H1 (cell line): ENCODE measurements at regions not wholly inside any gene's neighbourhood (a gene's known extent, or its start where the extent isn't known, plus 50 kb on each side); places are given as distances from the start of the nearest gene placed in this dataset.

Experiments used
- CTCF ChIA-PET: fragments of 300-600 bp; sonication (Branson Sonifier 250); formaldehyde crosslinking; loops from one replicate; lab custom pipeline; 2021; ENCODE audit not compliant: partially characterized antibody; lab: Charles Lee
- POLR2A ChIA-PET: fragments of 300-600 bp; sonication (Branson Sonifier 250); formaldehyde crosslinking; loops from one replicate; lab custom pipeline; 2021; ENCODE audit warnings: inconsistent platforms; ENCODE audit not compliant: partially characterized antibody; lab: Charles Lee
- DNase-seq, 2 experiments: peaks; one replicate each; pipeline versions ENCODE4 v3.0.0 to v3.0.0-alpha.2; 2010 to 2022; ENCODE audit warnings: low spot score in 2 of 2, low read depth in 1 of 2, mixed read lengths in 1 of 2
- FAIRE-seq: peaks from 2 replicates; lab custom pipeline; 2011; peaks lifted over from hg19 to GRCh38; lab: Jason Lieb, UNC
- H2AFZ ChIP-seq: 2 replicates; pipeline ENCODE4 v1.8.1; 2012; ENCODE audit warnings: low read length, inconsistent platforms
- H2AK5ac ChIP-seq: 2 replicates; pipeline ENCODE4 v1.6.1; 2013; ENCODE audit warnings: low read depth, low read length
- H2BK120ac ChIP-seq: replicated peaks from 2 replicates; pipeline ENCODE3; 2013; ENCODE audit warnings: low read depth, low read length, inconsistent platforms
- H2BK12ac ChIP-seq: 2 replicates; pipeline ENCODE4 v1.6.1; 2013; ENCODE audit warnings: low read depth, low read length
- H2BK15ac ChIP-seq: 2 replicates; pipeline ENCODE4 v1.6.1; 2013; ENCODE audit warnings: low read length
- H2BK20ac ChIP-seq: 2 replicates; pipeline ENCODE4 v1.6.1; 2013; ENCODE audit warnings: low read length
- H2BK5ac ChIP-seq: 2 replicates; pipeline ENCODE4 v1.6.1; 2013; ENCODE audit warnings: low read depth, low read length
- H3K14ac ChIP-seq: 2 replicates; pipeline ENCODE4 v1.6.1; 2013; ENCODE audit warnings: inconsistent platforms; ENCODE audit not compliant: insufficient read length
- H3K18ac ChIP-seq: 2 replicates; pipeline ENCODE4 v1.6.1; 2013; ENCODE audit warnings: low read length; ENCODE audit errors: extremely low read depth
- H3K23ac ChIP-seq: 2 replicates; pipeline ENCODE4 v1.6.1; 2013; ENCODE audit warnings: inconsistent platforms; ENCODE audit not compliant: insufficient read length
- H3K23me2 ChIP-seq: 2 replicates; pipeline ENCODE4 v1.6.1; 2013; ENCODE audit warnings: low read depth, low read length
- H3K27ac ChIP-seq: 2 replicates; pipeline ENCODE4 v1.6.1; 2011; ENCODE audit warnings: low read depth, low read length, inconsistent platforms
- H3K27me3 ChIP-seq, 4 experiments: replicated peaks in 1 of 4; 1 replicate in 1 of 4; 2 replicates in 3 of 4; pipeline versions ENCODE4 v1.6.1 to v1.8.1; 2011 to 2013; ENCODE audit warnings: low read length in 3 of 4, mild to moderate bottlenecking in 3 of 4, inconsistent platforms in 2 of 4, mixed read lengths in 2 of 4, moderate library complexity in 1 of 4; ENCODE audit not compliant: control insufficient read depth in 3 of 4, insufficient read depth in 3 of 4; ENCODE audit errors: extremely low read depth in 1 of 4
- H3K36me3 ChIP-seq, 4 experiments: 2 replicates each; pipeline versions ENCODE4 v1.6.1 to v1.8.1; 2011 to 2013; ENCODE audit warnings: mild to moderate bottlenecking in 4 of 4, low read length in 3 of 4, moderate library complexity in 2 of 4, control low read depth in 1 of 4, inconsistent platforms in 1 of 4; ENCODE audit not compliant: insufficient read depth in 4 of 4, control insufficient read depth in 2 of 4
- H3K4ac ChIP-seq: replicated peaks from 2 replicates; pipeline ENCODE3; 2013; ENCODE audit warnings: low read length, low read depth, mixed read lengths, inconsistent platforms; ENCODE audit not compliant: insufficient read length
- H3K4me1 ChIP-seq, 4 experiments: replicated peaks in 1 of 4; 1 replicate in 1 of 4; 2 replicates in 3 of 4; pipeline versions ENCODE4 v1.6.1 to v1.8.1; 2011 to 2013; ENCODE audit warnings: low read length in 3 of 4, inconsistent platforms in 2 of 4, mixed read lengths in 1 of 4; ENCODE audit not compliant: insufficient read depth in 4 of 4, control insufficient read depth in 3 of 4
- H3K4me2 ChIP-seq, 2 experiments: 2 replicates each; pipeline versions ENCODE4 v1.6.1 to v1.8.1; 2011 to 2013; ENCODE audit warnings: low read depth in 2 of 2, low read length in 2 of 2, control low read depth in 1 of 2, inconsistent platforms in 1 of 2, mild to moderate bottlenecking in 1 of 2; ENCODE audit not compliant: insufficient read depth in 1 of 2
- H3K4me3 ChIP-seq, 4 experiments: fragments of 200-600, 300-600 bp in 1 of 4; sonication (generic), shearing (Covaris generic), sonication (Bioruptor Twin) in 1 of 4; 2 replicates each; pipeline versions ENCODE4 v1.5.1 to v1.8.1; 2011 to 2016; ENCODE audit warnings: low read length in 4 of 4, low read depth in 3 of 4, control low read depth in 2 of 4, inconsistent platforms in 2 of 4, mild to moderate bottlenecking in 2 of 4, mixed read lengths in 1 of 4, moderate library complexity in 1 of 4; ENCODE audit not compliant: insufficient read depth in 2 of 4; ENCODE audit errors: extremely low read depth in 1 of 4
- H3K56ac ChIP-seq: replicated peaks from 2 replicates; pipeline ENCODE3; 2013; ENCODE audit warnings: low read depth, mild to moderate bottlenecking, mixed read lengths, low read length, inconsistent platforms; ENCODE audit not compliant: insufficient read length
- H3K79me1 ChIP-seq: 2 replicates; pipeline ENCODE4 v1.6.1; 2013; ENCODE audit warnings: low read depth, low read length, control low read depth
- H3K79me2 ChIP-seq, 2 experiments: 2 replicates each; pipeline versions ENCODE4 v1.6.1 to v1.8.1; 2012 to 2013; ENCODE audit warnings: low read length in 2 of 2, mild to moderate bottlenecking in 2 of 2, inconsistent platforms in 1 of 2; ENCODE audit not compliant: insufficient read depth in 2 of 2, control insufficient read depth in 1 of 2
- H3K9ac ChIP-seq, 4 experiments: replicated peaks in 1 of 4; 1 replicate in 1 of 4; 2 replicates in 3 of 4; pipeline versions ENCODE4 v1.6.1 to v1.8.1; 2011 to 2013; ENCODE audit warnings: low read depth in 3 of 4, low read length in 3 of 4, control low read depth in 2 of 4, mild to moderate bottlenecking in 2 of 4, moderate library complexity in 2 of 4, inconsistent platforms in 1 of 4; ENCODE audit errors: extremely low read depth in 1 of 4
- H3K9me3 ChIP-seq, 2 experiments: 2 replicates each; pipeline versions ENCODE4 v1.6.1 to v1.8.1; 2012 to 2013; ENCODE audit warnings: mild to moderate bottlenecking in 2 of 2, moderate library complexity in 2 of 2, control low read depth in 1 of 2, inconsistent platforms in 1 of 2, low read depth in 1 of 2, low read length in 1 of 2, mixed read lengths in 1 of 2; ENCODE audit not compliant: insufficient read depth in 2 of 2
- H4K20me1 ChIP-seq, 2 experiments: replicated peaks in 1 of 2; 2 replicates each; pipeline versions ENCODE3 to v1.8.1; 2011 to 2013; ENCODE audit warnings: inconsistent platforms in 2 of 2, low read length in 2 of 2, mild to moderate bottlenecking in 1 of 2; ENCODE audit not compliant: insufficient read depth in 2 of 2, control insufficient read depth in 1 of 2
- H4K5ac ChIP-seq: 2 replicates; pipeline ENCODE4 v1.6.1; 2013; ENCODE audit warnings: low read length, low read depth, mixed read lengths, inconsistent platforms; ENCODE audit not compliant: insufficient read length
- H4K8ac ChIP-seq: 2 replicates; pipeline ENCODE4 v1.8.0; 2013; ENCODE audit warnings: mild to moderate bottlenecking, moderate library complexity, low read length, inconsistent platforms; ENCODE audit not compliant: insufficient read depth; ENCODE audit errors: extremely low read depth
- H4K91ac ChIP-seq: replicated peaks from 2 replicates; pipeline ENCODE3; 2013; ENCODE audit warnings: low read length, mixed read lengths, inconsistent platforms; ENCODE audit not compliant: insufficient read length
- ATF3 ChIP-seq: IDR thresholded peaks from 2 replicates; pipeline ENCODE4 v1.6.1; 2011; ENCODE audit warnings: low read depth, mild to moderate bottlenecking, low read length; ENCODE audit not compliant: insufficient read depth
- POLR2A ChIP-seq, 2 experiments: IDR thresholded peaks; 1 replicate in 1 of 2; 2 replicates in 1 of 2; pipeline ENCODE4 v1.6.1; 2011; ENCODE audit warnings: low read depth in 2 of 2, low read length in 2 of 2, mild to moderate bottlenecking in 2 of 2; ENCODE audit errors: control extremely low read depth in 1 of 2
- TEAD4 ChIP-seq: IDR thresholded peaks from 2 replicates; pipeline ENCODE4 v1.6.1; 2012; ENCODE audit warnings: low read depth, low read length, inconsistent platforms, mixed read lengths
- WGBS, 2 experiments: shearing (Covaris generic) in 1 of 2; methylation state at CpG; one replicate each; pipeline versions ENCODE4 v1.1.6 to v1.1.7; 2013 to 2015; ENCODE audit warnings: low lambda C conversion rate in 2 of 2, mixed read lengths in 2 of 2, inconsistent platforms in 1 of 2, low coverage in 1 of 2, missing lambda C conversion rate in 1 of 2; ENCODE audit not compliant: insufficient replicate concordance in 2 of 2, insufficient coverage in 1 of 2, insufficient read length in 1 of 2; ENCODE audit errors: extremely low coverage in 1 of 2, missing lambda C conversion rate in 1 of 2; 5-methylcytosine and 5-hydroxymethylcytosine counted together

- no peak overlapping the region for H3K4ac ChIP-seq
- no peak overlapping the region for H3K4me3 ChIP-seq
- H2AFZ ChIP-seq, result no peak overlapping the region
- H2BK15ac ChIP-seq, result no peak overlapping the region
- H2BK20ac ChIP-seq, result no peak overlapping the region
- no peak overlapping the region for H3K14ac ChIP-seq
- no peak overlapping the region for H3K9ac ChIP-seq
- H3K23me2 ChIP-seq, result no peaks in the 10 kb centered on the region
- no peak overlapping the region for H4K91ac ChIP-seq
- H2AK5ac ChIP-seq, result no peak overlapping the region
- no peaks in the 10 kb centered on the region for H3K79me1 ChIP-seq
- no peaks in the 10 kb centered on the region for H3K4me1 ChIP-seq
- H2BK5ac ChIP-seq, result no peak overlapping the region
- no peaks in the 10 kb centered on the region for H3K27me3 ChIP-seq
- no peak overlapping the region for H3K27ac ChIP-seq
- no peak overlapping the region for H3K56ac ChIP-seq
- ChIA-PET CTCF (interaction anchor here (0.8 to 3.4 kb wide), 3 partner anchors 10 to 162 kb away, joined by 3 to 17 read pairs (median 3); no protein-coding TSS in a partner anchor), POLR2A (interaction anchor here (0.6 kb wide), 1 partner anchor 11 kb away, joined by 3 read pairs; no protein-coding TSS in a partner anchor)
- no peaks in the 10 kb centered on the region for H3K36me3 ChIP-seq
- H4K20me1 ChIP-seq, result no peaks in the 10 kb centered on the region
- H3K18ac ChIP-seq, result no peak overlapping the region
- no peak for TF ChIP-seq ATF3
- TF ChIP-seq POLR2A (IDR thresholded peaks at IDR 0.05; ENCODE audit: control extremely low read depth in 1 of 2, low read depth in 2 of 2, low read length in 2 of 2), result no peak
- no peak for TF ChIP-seq TEAD4
- no peak overlapping the region for H2BK12ac ChIP-seq
- FAIRE-seq, result no peak
- no peaks in the 10 kb centered on the region for H3K9me3 ChIP-seq
- no peaks in the 10 kb centered on the region for H3K79me2 ChIP-seq
- H4K5ac ChIP-seq, result no peak overlapping the region
- H3K23ac ChIP-seq, result no peak overlapping the region
- H2BK120ac ChIP-seq, result no peak overlapping the region
- WGBS, 2 experiments, result 90% methylated on average over 3 of the region's 3 CpGs; no CpG with 5 or more reads in 1 of the 2 experiments
- H4K8ac ChIP-seq, result no peak overlapping the region
- no peak for DNase-seq
- H3K4me2 ChIP-seq, result no peak overlapping the region
These were observed 393.1 kb upstream of the SLC14A2 start for GRCh38 chr18:45222180-45222579.
